Retinal pigment epithelial cell (primary cell): ENCODE measurements at regions not wholly inside any gene's neighbourhood (a gene's known extent, or its start where the extent isn't known, plus 50 kb on each side); places are given as distances from the start of the nearest gene placed in this dataset.

Source experiments
- DNase-seq: peaks from one replicate; pipeline ENCODE4 v3.0.0-alpha.2; 2010; ENCODE audit warnings: low read depth
- H3K4me3 ChIP-seq: 2 replicates; pipeline ENCODE4 v1.5.1; 2011; ENCODE audit warnings: mild to moderate bottlenecking, low read length, control low read depth, moderate library complexity
- CTCF ChIP-seq: conservative IDR thresholded peaks from 2 replicates; pipeline ENCODE4 v1.5.1; 2011; ENCODE audit warnings: low read depth, low read length, control low read depth, inconsistent platforms

GRCh38 chrX:34437586-34437985 is 219.5 kb downstream of the TMEM47 start:
- TF ChIP-seq CTCF = no peak
- DNase-seq = no peak
- H3K4me3 ChIP-seq = no peak overlapping the region

GRCh38 chrX:34426334-34426733 is 230.8 kb downstream of the TMEM47 start:
- no peak overlapping the region for H3K4me3 ChIP-seq
- TF ChIP-seq CTCF = no peak
- DNase-seq = no peak

GRCh38 chrX:34406580-34406979 is 250.5 kb downstream of the TMEM47 start:
- DNase-seq = no peak
- no peak for TF ChIP-seq CTCF
- no peak overlapping the region for H3K4me3 ChIP-seq

GRCh38 chrX:34404386-34405070 is 252.6 kb downstream of the TMEM47 start:
- H3K4me3 ChIP-seq = no peak overlapping the region
- DNase-seq = no peak
- TF ChIP-seq CTCF = no peak

GRCh38 chrX:34401411-34401810 is 255.7 kb downstream of the TMEM47 start:
- TF ChIP-seq CTCF = no peak
- no peak overlapping the region for H3K4me3 ChIP-seq
- DNase-seq = no peak

GRCh38 chrX:34382416-34382815 is 250.3 kb upstream of the FAM47A start:
- no peak overlapping the region for H3K4me3 ChIP-seq
- TF ChIP-seq CTCF = no peak
- peak; percentile 6 for DNase-seq

- no peak overlapping the region for H3K4me3 ChIP-seq
- no peak for DNase-seq
- no peak for TF ChIP-seq CTCF
These were observed 249.1 kb upstream of the FAM47A start for GRCh38 chrX:34381241-34381640.
